ENCODE measurements at regions not wholly inside any gene's neighbourhood (a gene's known extent, or its start where the extent isn't known, plus 50 kb on each side); places are given as distances from the start of the nearest gene placed in this dataset.

DNA sequence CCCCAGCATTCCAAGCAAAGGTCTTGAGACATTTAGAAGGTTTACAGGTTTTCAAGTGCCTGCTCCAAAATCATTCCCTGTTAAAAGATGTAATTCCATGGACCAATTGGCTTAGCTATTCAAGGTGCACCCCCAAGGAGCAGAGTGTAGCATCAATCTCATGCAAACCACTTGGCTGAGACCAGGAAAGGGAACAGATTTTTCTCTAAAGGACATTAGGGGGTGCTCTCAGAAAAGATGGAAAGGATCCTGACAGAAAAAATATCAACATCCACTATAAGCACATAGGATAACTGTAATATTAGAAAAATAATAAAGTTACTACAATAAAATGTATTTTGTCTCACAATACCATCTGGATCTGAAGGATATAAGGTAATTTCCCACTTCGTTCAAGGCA lies 328.0 kb upstream of the CDIN1 start:
- no CpG with 5 or more reads among the region's 1 CpG for WGBS (ENCODE audit: insufficient coverage)

GRCh38 chr15:36252146-36252711 lies 327.2 kb upstream of the CDIN1 start:
- CTCF ChIA-PET: no interaction called here
- no peak overlapping the region for H3K4me2 ChIP-seq (replicated peaks; ENCODE audit: low read depth, low read length, poor library complexity, severe bottlenecking)
- no peak overlapping the region for H2AFZ ChIP-seq (ENCODE audit: insufficient read depth, low read depth, low read length, poor library complexity, severe bottlenecking)

More for the DNA sequence above, 328.0 kb upstream of the CDIN1 start:
- Histone ChIP-seq H3K36me3 (replicated peaks in 1 of 2; ENCODE audit: control extremely low read depth in 1 of 2, control insufficient read depth in 1 of 2, extremely low read depth in 1 of 2, insufficient read depth in 2 of 2, low read length in 1 of 2) (no peaks in the 10 kb centered on the region), H3K27ac (ENCODE audit: low read length in 2 of 2) (no peak overlapping the region), H3K27me3 (replicated peaks in 1 of 4; ENCODE audit: control extremely low read depth in 1 of 4, control insufficient read depth in 3 of 4, insufficient read depth in 4 of 4, low read length in 3 of 4) (no peaks in the 10 kb centered on the region), H4K20me1 (ENCODE audit: control insufficient read depth, insufficient read depth, low read length, poor library complexity, severe bottlenecking) (no peaks in the 10 kb centered on the region), H3K9ac (ENCODE audit: low read length) (no peak overlapping the region), H3K9me3 (ENCODE audit: control extremely low read depth in 1 of 3, control insufficient read depth in 2 of 3, insufficient read depth in 1 of 3, low read length in 2 of 3) (peaks cover 0 to 3% (median 0%) of the 10 kb centered on the region in 3 donors), H3K79me2 (ENCODE audit: control insufficient read depth, insufficient read depth, low read length) (no peaks in the 10 kb centered on the region), H3K4me3 (ENCODE audit: control extremely low read depth in 1 of 5, extremely low read depth in 1 of 5, insufficient read depth in 1 of 5, low read depth in 2 of 5, low read length in 4 of 5) (no peak overlapping the region), H2AFZ (ENCODE audit: insufficient read depth, low read depth, low read length, poor library complexity, severe bottlenecking) (no peak overlapping the region), H3K4me2 (replicated peaks; ENCODE audit: low read depth, low read length, poor library complexity, severe bottlenecking) (no peak overlapping the region), H3K4me1 (ENCODE audit: control insufficient read depth in 2 of 2, insufficient read depth in 2 of 2, low read length in 2 of 2) (no peaks in the 10 kb centered on the region)
- Mint-ChIP-seq H3K4me3 (no peak overlapping the region), H3K27me3 (no peaks in the 10 kb centered on the region), H3K9me3 (ENCODE audit: insufficient read depth) (no peaks in the 10 kb centered on the region), H3K27ac (no peak overlapping the region), H3K4me1 (no peaks in the 10 kb centered on the region)
- ATAC-seq (ENCODE audit: low read depth) (no peak), DNase-seq (no peak)
- ChIA-PET CTCF (no interaction called here), POLR2A (no interaction called here)
- intact Hi-C loops (cut with micrococcal nuclease): loop anchor here (10.0 kb wide), 1 partner anchor 523 kb away; no protein-coding TSS in a partner anchor
- TF ChIP-seq, protein P1, sequence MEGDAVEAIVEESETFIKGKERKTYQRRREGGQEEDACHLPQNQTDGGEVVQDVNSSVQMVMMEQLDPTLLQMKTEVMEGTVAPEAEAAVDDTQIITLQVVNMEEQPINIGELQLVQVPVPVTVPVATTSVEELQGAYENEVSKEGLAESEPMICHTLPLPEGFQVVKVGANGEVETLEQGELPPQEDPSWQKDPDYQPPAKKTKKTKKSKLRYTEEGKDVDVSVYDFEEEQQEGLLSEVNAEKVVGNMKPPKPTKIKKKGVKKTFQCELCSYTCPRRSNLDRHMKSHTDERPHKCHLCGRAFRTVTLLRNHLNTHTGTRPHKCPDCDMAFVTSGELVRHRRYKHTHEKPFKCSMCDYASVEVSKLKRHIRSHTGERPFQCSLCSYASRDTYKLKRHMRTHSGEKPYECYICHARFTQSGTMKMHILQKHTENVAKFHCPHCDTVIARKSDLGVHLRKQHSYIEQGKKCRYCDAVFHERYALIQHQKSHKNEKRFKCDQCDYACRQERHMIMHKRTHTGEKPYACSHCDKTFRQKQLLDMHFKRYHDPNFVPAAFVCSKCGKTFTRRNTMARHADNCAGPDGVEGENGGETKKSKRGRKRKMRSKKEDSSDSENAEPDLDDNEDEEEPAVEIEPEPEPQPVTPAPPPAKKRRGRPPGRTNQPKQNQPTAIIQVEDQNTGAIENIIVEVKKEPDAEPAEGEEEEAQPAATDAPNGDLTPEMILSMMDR (IDR thresholded peaks at IDR 0.05): no peak
- no peak for TF ChIP-seq EZH2 (IDR thresholded peaks at IDR 0.05; ENCODE audit: borderline replicate concordance, insufficient read depth, low read depth, low read length, poor library complexity, severe bottlenecking)

More at GRCh38 chr15:36252146-36252711, 327.2 kb upstream of the CDIN1 start:
- TF ChIP-seq, protein P1 (IDR thresholded peaks at IDR 0.05): no peak
- TF ChIP-seq EZH2 (IDR thresholded peaks at IDR 0.05; ENCODE audit: borderline replicate concordance, insufficient read depth, low read depth, low read length, poor library complexity, severe bottlenecking): no peak
- no peaks in the 10 kb centered on the region for H3K4me1 ChIP-seq (ENCODE audit: control insufficient read depth in 2 of 2, insufficient read depth in 2 of 2, low read length in 2 of 2)
- Mint-ChIP-seq H3K9me3 (ENCODE audit: insufficient read depth) (no peaks in the 10 kb centered on the region), H3K27me3 (no peaks in the 10 kb centered on the region), H3K27ac (no peak overlapping the region), H3K4me1 (no peaks in the 10 kb centered on the region), H3K4me3 (no peak overlapping the region)
- H3K4me3 ChIP-seq (ENCODE audit: control extremely low read depth in 1 of 5, extremely low read depth in 1 of 5, insufficient read depth in 1 of 5, low read depth in 2 of 5, low read length in 4 of 5): no peak overlapping the region
- H3K9ac ChIP-seq (ENCODE audit: low read length): no peak overlapping the region
- H3K9me3 ChIP-seq (ENCODE audit: control extremely low read depth in 1 of 3, control insufficient read depth in 2 of 3, insufficient read depth in 1 of 3, low read length in 2 of 3): peaks cover 0 to 3% (median 0%) of the 10 kb centered on the region in 3 donors
- POLR2A ChIA-PET: no interaction called here
- H3K27ac ChIP-seq (ENCODE audit: low read length in 2 of 2): no peak overlapping the region
- intact Hi-C loops (cut with micrococcal nuclease): loop anchor here (10.0 kb wide), 1 partner anchor 523 kb away; no protein-coding TSS in a partner anchor
- DNase-seq (no peak), ATAC-seq (ENCODE audit: low read depth) (no peak)
- 71% methylated on average over 1 of the region's 10 CpGs for WGBS (ENCODE audit: insufficient coverage)
- no peaks in the 10 kb centered on the region for H4K20me1 ChIP-seq (ENCODE audit: control insufficient read depth, insufficient read depth, low read length, poor library complexity, severe bottlenecking)
- H3K36me3 ChIP-seq (replicated peaks in 1 of 2; ENCODE audit: control extremely low read depth in 1 of 2, control insufficient read depth in 1 of 2, extremely low read depth in 1 of 2, insufficient read depth in 2 of 2, low read length in 1 of 2): no peaks in the 10 kb centered on the region
- no peaks in the 10 kb centered on the region for H3K27me3 ChIP-seq (replicated peaks in 1 of 4; ENCODE audit: control extremely low read depth in 1 of 4, control insufficient read depth in 3 of 4, insufficient read depth in 4 of 4, low read length in 3 of 4)
- H3K79me2 ChIP-seq (ENCODE audit: control insufficient read depth, insufficient read depth, low read length): no peaks in the 10 kb centered on the region
